Natural killer cell (primary cell): ENCODE measurements at regions not wholly inside any gene's neighbourhood (a gene's known extent, or its start where the extent isn't known, plus 50 kb on each side); places are given as distances from the start of the nearest gene placed in this dataset.

Experiments
- ATAC-seq, 3 donors: fragments of 150-1000 bp in 2 of 3; fragments of 200-7000 bp in 1 of 3; cut with Tn5 transposase; 1 replicate in 1 of 3; 2 replicates in 2 of 3; pipeline ENCODE4 v1.10.0; 2021; ENCODE audit warnings: mild to moderate bottlenecking in 2 of 3, moderate library complexity in 2 of 3
- DNase-seq, 2 donors: peaks; one replicate each; pipeline versions ENCODE4 v3.0.0 to v3.0.0-alpha.2; 2013 to 2021; ENCODE audit warnings: mixed read lengths in 1 of 2
- H3K27ac ChIP-seq: one replicate; pipeline ENCODE4 v1.5.1; 2013; ENCODE audit warnings: mild to moderate bottlenecking, low read length
- H3K27me3 ChIP-seq: one replicate; pipeline ENCODE4 v1.6.1; 2013; ENCODE audit warnings: low read length; ENCODE audit not compliant: control insufficient read depth, insufficient read depth
- H3K36me3 ChIP-seq: one replicate; pipeline ENCODE4 v1.6.1; 2013; ENCODE audit warnings: low read length; ENCODE audit not compliant: control insufficient read depth, insufficient read depth
- H3K4me1 ChIP-seq: one replicate; pipeline ENCODE4 v1.6.1; 2013; ENCODE audit warnings: low read length; ENCODE audit not compliant: control insufficient read depth, insufficient read depth
- H3K4me3 ChIP-seq: one replicate; pipeline ENCODE4 v1.5.1; 2013; ENCODE audit warnings: low read length
- H3K9me3 ChIP-seq: one replicate; pipeline ENCODE4 v1.6.1; 2013; ENCODE audit warnings: low read length; ENCODE audit not compliant: control insufficient read depth, insufficient read depth
- H3K27ac Mint-ChIP-seq, 2 donors: one replicate each; pipeline ENCODE4 v1.8.0; 2022; ENCODE audit warnings: mild to moderate bottlenecking in 2 of 2, mixed read lengths in 2 of 2, moderate library complexity in 1 of 2
- H3K27me3 Mint-ChIP-seq, 2 donors: one replicate each; pipeline ENCODE4 v1.8.0; 2022; ENCODE audit warnings: low read depth in 2 of 2, mixed read lengths in 2 of 2
- H3K36me3 Mint-ChIP-seq: one replicate; pipeline ENCODE4 v1.8.0; 2022; ENCODE audit warnings: mixed read lengths
- H3K4me1 Mint-ChIP-seq, 2 donors: one replicate each; pipeline ENCODE4 v1.8.0; 2022; ENCODE audit warnings: mixed read lengths in 2 of 2
- H3K4me3 Mint-ChIP-seq: one replicate; pipeline ENCODE4 v1.8.0; 2022; ENCODE audit warnings: mild to moderate bottlenecking, moderate library complexity, mixed read lengths
- H3K9me3 Mint-ChIP-seq, 2 donors: one replicate each; pipeline ENCODE4 v1.8.0; 2022; ENCODE audit warnings: mixed read lengths in 2 of 2
- WGBS: methylation state at CpG from one replicate; pipeline ENCODE4 v1.1.7; 2013; ENCODE audit warnings: missing lambda C conversion rate; ENCODE audit not compliant: insufficient coverage; 5-methylcytosine and 5-hydroxymethylcytosine counted together
- intact Hi-C: fragments of 100-400 bp; cut with micrococcal nuclease; formaldehyde crosslinking; loops from one replicate; pipeline ENCODE4 v1.14.2; 2022
- TF ChIP-seq, protein P1 (sequence below): fragments of 200-600 bp; IDR thresholded peaks from one replicate; pipeline ENCODE4 v1.8.0; 2022; ENCODE audit warnings: antibody characterized with exemption

DNA sequence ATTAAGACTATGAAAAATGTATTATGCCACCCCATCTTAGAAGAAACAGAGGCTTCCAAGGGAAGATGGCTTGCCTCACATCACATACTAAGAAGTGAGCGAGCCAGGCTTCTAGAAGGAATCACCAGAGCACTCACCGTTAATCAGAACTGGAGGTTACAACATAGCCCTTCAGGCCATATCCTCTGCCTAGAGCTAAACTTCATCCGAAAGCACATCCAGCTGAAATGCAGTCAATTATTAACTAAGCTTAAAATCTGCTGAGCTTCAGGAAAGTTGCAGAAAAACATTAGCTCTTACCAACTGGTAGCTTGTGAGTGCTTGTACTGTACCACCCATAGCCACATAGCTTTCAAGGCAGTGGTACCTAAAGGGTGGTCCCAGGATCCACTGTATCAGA is 483.2 kb downstream of the TBL1XR1 start:
- no peak for DNase-seq
- Histone ChIP-seq H3K36me3 (no peaks in the 10 kb centered on the region), H3K9me3 (no peaks in the 10 kb centered on the region), H3K27ac (no peak overlapping the region), H3K4me1 (no peaks in the 10 kb centered on the region), H3K27me3 (no peaks in the 10 kb centered on the region), H3K4me3 (no peak overlapping the region)
- H3K27me3 Mint-ChIP-seq, result no peaks in the 10 kb centered on the region
- H3K36me3 Mint-ChIP-seq, result no peaks in the 10 kb centered on the region
- H3K27ac Mint-ChIP-seq, result no peak overlapping the region
- no peak for ATAC-seq
- no peak overlapping the region for H3K4me3 Mint-ChIP-seq
- H3K9me3 Mint-ChIP-seq, result peaks cover 0 to 7% of the 10 kb centered on the region in 2 donors
- H3K4me1 Mint-ChIP-seq, result no peaks in the 10 kb centered on the region
- TF ChIP-seq, protein P1, sequence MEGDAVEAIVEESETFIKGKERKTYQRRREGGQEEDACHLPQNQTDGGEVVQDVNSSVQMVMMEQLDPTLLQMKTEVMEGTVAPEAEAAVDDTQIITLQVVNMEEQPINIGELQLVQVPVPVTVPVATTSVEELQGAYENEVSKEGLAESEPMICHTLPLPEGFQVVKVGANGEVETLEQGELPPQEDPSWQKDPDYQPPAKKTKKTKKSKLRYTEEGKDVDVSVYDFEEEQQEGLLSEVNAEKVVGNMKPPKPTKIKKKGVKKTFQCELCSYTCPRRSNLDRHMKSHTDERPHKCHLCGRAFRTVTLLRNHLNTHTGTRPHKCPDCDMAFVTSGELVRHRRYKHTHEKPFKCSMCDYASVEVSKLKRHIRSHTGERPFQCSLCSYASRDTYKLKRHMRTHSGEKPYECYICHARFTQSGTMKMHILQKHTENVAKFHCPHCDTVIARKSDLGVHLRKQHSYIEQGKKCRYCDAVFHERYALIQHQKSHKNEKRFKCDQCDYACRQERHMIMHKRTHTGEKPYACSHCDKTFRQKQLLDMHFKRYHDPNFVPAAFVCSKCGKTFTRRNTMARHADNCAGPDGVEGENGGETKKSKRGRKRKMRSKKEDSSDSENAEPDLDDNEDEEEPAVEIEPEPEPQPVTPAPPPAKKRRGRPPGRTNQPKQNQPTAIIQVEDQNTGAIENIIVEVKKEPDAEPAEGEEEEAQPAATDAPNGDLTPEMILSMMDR, result no peak
- intact Hi-C loops, result no loop called here
- WGBS, result 88% methylated on average over 3 of the region's 3 CpGs

DNA sequence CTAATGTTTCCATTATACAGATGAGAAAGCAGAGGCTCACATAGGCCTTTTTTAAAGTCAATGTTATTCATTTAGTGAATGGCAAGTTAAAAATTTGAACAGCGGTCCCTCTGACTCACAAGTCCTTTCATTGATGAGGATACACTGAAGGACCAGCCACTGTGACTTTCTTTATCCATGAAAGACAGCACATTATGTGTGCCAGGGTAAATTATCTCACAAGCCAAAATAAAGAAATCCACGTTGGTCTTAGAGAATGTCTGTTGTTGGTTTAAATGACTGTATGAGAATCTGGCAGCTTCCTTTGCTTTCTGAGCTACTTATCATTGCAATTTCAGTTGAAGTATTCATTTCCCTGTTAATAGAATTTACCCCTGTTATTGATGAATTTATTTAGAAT is 485.1 kb downstream of the TBL1XR1 start:
- Mint-ChIP-seq H3K4me1 (no peaks in the 10 kb centered on the region), H3K27ac (no peak overlapping the region), H3K4me3 (no peak overlapping the region), H3K27me3 (no peaks in the 10 kb centered on the region), H3K9me3 (peaks cover 2 to 7% of the 10 kb centered on the region in 2 donors), H3K36me3 (no peaks in the 10 kb centered on the region)
- intact Hi-C loops, result no loop called here
- Histone ChIP-seq H3K4me1 (no peaks in the 10 kb centered on the region), H3K27ac (no peak overlapping the region), H3K9me3 (no peaks in the 10 kb centered on the region), H3K36me3 (no peaks in the 10 kb centered on the region), H3K4me3 (no peak overlapping the region), H3K27me3 (no peaks in the 10 kb centered on the region)
- no peak for DNase-seq
- no peak for ATAC-seq
- TF ChIP-seq, protein P1, result no peak
- WGBS, result 100% methylated on average over 1 of the region's 2 CpGs

DNA sequence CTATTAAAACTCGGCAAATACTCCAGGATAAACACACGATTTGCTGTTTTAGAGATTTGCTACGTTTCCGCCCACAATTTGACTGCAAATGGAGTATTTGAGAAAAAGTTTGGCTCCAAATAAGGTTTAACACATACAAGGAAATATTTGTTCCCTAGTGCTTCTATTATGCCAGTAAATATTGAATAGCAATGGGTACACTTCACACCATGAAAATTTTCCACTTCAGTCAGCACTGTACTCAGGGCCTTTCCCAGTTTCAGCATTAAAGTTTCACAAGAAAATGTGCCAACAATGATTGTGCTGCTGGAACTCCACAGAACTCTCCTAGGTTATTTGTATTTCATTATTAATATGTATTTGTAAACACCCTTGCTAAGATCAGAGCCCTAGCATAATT is 498.0 kb downstream of the TBL1XR1 start:
- 98% methylated on average over 4 of the region's 4 CpGs for WGBS
- Histone ChIP-seq H3K27ac (no peak overlapping the region), H3K27me3 (no peaks in the 10 kb centered on the region), H3K36me3 (no peaks in the 10 kb centered on the region), H3K4me3 (no peak overlapping the region), H3K9me3 (no peaks in the 10 kb centered on the region), H3K4me1 (no peaks in the 10 kb centered on the region)
- H3K4me1 Mint-ChIP-seq, result no peaks in the 10 kb centered on the region
- intact Hi-C loops, result no loop called here
- H3K27ac Mint-ChIP-seq, result no peak overlapping the region
- no peaks in the 10 kb centered on the region for H3K27me3 Mint-ChIP-seq
- H3K36me3 Mint-ChIP-seq, result no peaks in the 10 kb centered on the region
- TF ChIP-seq, protein P1, result no peak
- ATAC-seq (no peak), DNase-seq (no peak)
- peaks cover 4 to 5% of the 10 kb centered on the region in 2 donors for H3K9me3 Mint-ChIP-seq
- H3K4me3 Mint-ChIP-seq, result no peak overlapping the region

DNA sequence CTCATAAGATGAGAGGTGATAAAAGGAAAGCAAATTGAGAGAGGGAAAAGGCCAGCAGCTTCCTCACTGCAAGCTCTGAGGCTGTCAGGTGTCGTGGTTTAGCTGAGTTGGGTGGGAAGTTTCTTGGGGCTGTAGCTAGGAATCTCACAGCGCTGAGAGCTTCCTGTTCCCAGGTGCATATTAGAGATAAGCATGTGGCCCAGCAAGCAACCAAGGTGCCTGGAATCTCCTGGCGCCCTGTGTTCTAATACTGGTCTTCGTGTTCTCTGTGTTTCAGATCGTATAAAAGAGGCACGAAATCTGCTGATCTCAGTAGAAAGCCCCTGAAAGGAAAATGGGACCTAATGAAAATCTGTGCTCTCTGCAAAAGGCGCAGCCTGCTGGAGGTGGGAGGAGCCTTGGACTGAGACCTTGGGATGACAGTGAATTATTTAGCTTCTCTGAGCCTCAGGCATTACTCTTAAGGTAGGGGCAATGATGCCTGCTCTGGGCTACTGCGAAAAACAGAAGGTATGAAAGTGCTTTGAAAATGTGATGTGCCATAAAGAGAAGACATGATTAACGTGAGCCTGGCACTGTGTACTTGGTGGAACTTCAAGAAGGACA is 499.9 kb downstream of the TBL1XR1 start:
- Histone ChIP-seq H3K27me3 (no peaks in the 10 kb centered on the region), H3K27ac (no peak overlapping the region), H3K36me3 (no peaks in the 10 kb centered on the region), H3K4me3 (no peak overlapping the region), H3K9me3 (no peaks in the 10 kb centered on the region), H3K4me1 (no peaks in the 10 kb centered on the region)
- Mint-ChIP-seq H3K4me3 (no peak overlapping the region), H3K27me3 (no peaks in the 10 kb centered on the region), H3K27ac (no peak overlapping the region), H3K9me3 (peaks cover 5 to 6% of the 10 kb centered on the region in 2 donors), H3K36me3 (no peaks in the 10 kb centered on the region), H3K4me1 (no peaks in the 10 kb centered on the region)
- intact Hi-C loops, result no loop called here
- DNase-seq (no peak), ATAC-seq (no peak)
- whole genome bisulfite sequencing, result 23% methylated on average over 9 of the region's 9 CpGs
- TF ChIP-seq, protein P1, result no peak
